ENCODE measurements at regions not wholly inside any gene's neighbourhood (a gene's known extent, or its start where the extent isn't known, plus 50 kb on each side); places are given as distances from the start of the nearest gene placed in this dataset.
"Not testable (repeated sequence)": the region's sequence is repeated elsewhere in the genome, so short reads cannot be mapped to it uniquely, and the experiment has no call there.

GRCh38 chr15:22616976-22617375, 158.3 kb downstream of the GOLGA6L22 start:
- H3K4me3 Mint-ChIP-seq; H3K27me3 Mint-ChIP-seq (ENCODE audit: low read depth in 3 of 3); H3K4me1 Mint-ChIP-seq; DNase-seq; H3K36me3 Mint-ChIP-seq; H3K27ac Mint-ChIP-seq; H3K9me3 Mint-ChIP-seq: not testable (repeated sequence)

GRCh38 chr15:22631789-22632188, 154.7 kb upstream of the NIPA1 start:
- H3K4me1 Mint-ChIP-seq; H3K27me3 Mint-ChIP-seq (ENCODE audit: low read depth in 3 of 3); H3K9me3 Mint-ChIP-seq; H3K4me3 Mint-ChIP-seq; H3K27ac Mint-ChIP-seq; DNase-seq; H3K36me3 Mint-ChIP-seq: not testable (repeated sequence)

DNA sequence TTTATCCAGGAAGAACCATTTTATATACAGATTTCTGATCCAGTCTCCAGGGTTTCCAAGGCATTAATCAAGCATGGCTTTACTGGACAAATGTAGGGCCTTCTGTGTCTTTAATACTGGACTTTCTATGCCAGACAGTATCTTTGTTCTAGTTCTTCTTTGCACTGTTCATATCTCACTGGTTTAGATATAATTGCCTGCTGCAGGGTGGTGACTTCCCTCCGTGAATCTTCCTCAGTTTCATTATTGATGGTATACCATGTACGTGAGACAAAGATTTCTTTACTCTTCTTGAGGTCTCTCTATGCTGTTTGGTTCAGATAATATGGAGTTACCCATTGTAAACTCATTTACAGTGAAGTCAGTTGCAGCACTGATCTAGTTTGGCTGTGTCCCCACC, 146.5 kb upstream of the NIPA1 start:
- H3K36me3 Mint-ChIP-seq; H3K27me3 Mint-ChIP-seq (ENCODE audit: low read depth in 3 of 3); H3K9me3 Mint-ChIP-seq; DNase-seq; H3K4me1 Mint-ChIP-seq; H3K27ac Mint-ChIP-seq; H3K4me3 Mint-ChIP-seq: not testable (repeated sequence)

DNA sequence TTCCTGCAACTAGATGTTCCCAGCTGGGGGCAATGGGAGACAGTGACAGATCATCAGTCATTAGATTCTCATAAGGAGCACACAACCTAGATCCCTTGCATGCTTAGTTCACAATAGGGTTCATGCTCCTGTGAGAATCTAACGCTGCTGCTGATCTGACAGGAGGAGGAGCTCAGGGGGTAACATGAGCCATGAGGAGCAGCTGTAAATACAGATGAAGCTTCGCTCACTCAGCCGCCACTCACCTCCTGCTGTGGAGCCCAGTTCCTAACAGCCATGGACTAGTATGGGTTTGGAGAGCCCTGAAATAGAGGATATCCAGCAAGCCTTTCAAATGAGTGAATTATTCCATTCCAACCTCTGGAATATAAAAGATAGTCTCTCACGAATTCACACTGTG, 137.0 kb upstream of the NIPA1 start:
- H3K27ac Mint-ChIP-seq; H3K27me3 Mint-ChIP-seq (ENCODE audit: low read depth in 3 of 3); H3K4me3 Mint-ChIP-seq; H3K9me3 Mint-ChIP-seq; H3K36me3 Mint-ChIP-seq; H3K4me1 Mint-ChIP-seq; DNase-seq: not testable (repeated sequence)

DNA sequence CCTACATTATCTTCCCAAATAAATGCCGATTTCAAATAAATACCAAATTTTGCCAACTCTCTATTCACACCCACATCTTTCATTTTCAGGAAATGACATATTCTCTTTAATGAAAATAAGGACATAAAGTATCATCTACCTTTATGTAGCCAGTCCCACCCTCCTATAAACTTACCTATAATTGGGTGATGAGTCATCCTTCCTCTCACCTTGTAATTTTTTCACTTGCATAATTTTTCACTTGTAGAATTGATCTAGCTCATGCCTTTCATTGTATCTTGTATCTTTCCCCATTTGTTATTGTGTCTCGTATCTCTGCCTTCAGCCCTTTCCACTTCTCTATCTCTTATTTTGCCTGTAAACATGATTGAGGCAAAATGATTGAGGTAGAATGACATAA, 135.3 kb upstream of the NIPA1 start:
- H3K27ac Mint-ChIP-seq; H3K9me3 Mint-ChIP-seq; DNase-seq; H3K4me1 Mint-ChIP-seq; H3K27me3 Mint-ChIP-seq (ENCODE audit: low read depth in 3 of 3); H3K4me3 Mint-ChIP-seq; H3K36me3 Mint-ChIP-seq: not testable (repeated sequence)

DNA sequence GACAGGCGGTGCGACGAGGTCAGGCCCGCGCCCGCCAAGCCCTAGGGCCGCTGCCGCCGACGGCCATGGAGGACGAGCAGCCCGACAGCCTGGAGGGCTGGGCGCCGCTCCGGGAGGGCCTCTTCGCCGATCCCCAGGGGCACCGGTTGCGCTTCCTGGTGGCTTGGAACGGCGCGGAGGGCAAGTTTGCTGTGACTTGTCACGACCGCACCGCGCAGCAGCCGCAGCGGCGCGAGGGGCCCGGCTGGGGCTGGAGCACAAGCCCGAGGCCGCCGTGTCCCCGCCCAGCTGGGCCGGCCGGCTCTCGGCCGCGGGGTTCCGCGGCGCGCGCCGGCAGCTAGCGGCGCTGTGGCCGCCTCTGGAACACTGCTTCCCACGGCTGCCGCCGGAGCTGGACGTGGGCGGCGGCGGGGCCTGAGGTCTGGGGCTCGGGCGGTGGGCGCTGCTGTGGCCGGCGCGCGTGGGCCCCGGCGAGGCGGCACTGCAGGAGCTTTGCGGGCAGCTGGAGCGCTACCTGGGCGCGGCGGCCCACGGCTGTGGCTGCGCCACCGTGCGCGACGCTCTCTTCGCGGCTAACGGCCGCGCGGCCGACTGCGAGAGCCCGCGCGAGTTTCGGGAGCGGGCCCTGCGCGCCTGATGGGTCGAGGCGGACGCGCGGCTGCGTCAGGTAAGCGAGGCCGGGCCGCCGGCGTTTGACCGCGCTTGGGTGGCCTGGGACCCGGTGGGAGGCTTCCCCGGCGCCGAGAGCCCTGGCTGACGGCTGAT, 122.0 kb upstream of the NIPA1 start:
- peaks cover 15 to 24% of the 10 kb centered on the region in 2 donors for H3K4me1 Mint-ChIP-seq
- H3K4me3 Mint-ChIP-seq, result peak overlapping the region; percentile 75 to 96 (median 89)
- H3K9me3 Mint-ChIP-seq; H3K36me3 Mint-ChIP-seq; H3K27me3 Mint-ChIP-seq (ENCODE audit: low read depth in 3 of 3): not testable (repeated sequence)
- H3K27ac Mint-ChIP-seq, result peak overlapping the region in 5 of 6 donors; percentile 87 to 97 (median 93)
- peak; percentile 67 to 74 (median 70) for DNase-seq

- not testable (repeated sequence) for H3K9me3 Mint-ChIP-seq; H3K36me3 Mint-ChIP-seq; H3K27me3 Mint-ChIP-seq (ENCODE audit: low read depth in 3 of 3)
- H3K4me1 Mint-ChIP-seq, result peaks cover 15 to 24% of the 10 kb centered on the region in 2 donors
- H3K4me3 Mint-ChIP-seq, result peak overlapping the region; percentile 85 to 96 (median 90)
- peak overlapping the region; percentile 82 to 97 (median 95) for H3K27ac Mint-ChIP-seq
- DNase-seq, result peak in 2 of 3 donors; percentile 43 to 48
Observed at GRCh38 chr15:22665059-22665702, 121.3 kb upstream of the NIPA1 start.

DNA sequence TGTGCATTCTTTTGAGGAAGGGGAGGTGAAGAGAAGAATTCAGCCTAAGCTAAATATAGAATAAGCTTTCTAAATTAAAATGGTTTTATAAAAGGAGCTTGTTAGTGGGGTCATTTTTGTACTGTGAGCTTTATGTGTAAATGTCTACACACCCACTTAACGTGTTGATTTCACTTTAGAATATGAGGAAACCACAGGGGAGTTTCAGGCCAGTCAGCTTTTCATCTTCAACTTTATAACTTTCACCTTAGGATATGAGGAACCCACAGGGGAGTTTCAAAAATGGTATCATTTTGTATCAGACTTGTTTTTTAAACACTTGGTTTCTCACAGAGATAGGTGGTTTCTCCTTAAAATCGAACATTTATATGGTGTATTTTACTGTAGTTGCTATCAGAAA, 120.7 kb upstream of the NIPA1 start:
- Mint-ChIP-seq H3K27ac (peak overlapping the region; percentile 82 to 97 (median 95)), H3K4me1 (peaks cover 15 to 24% of the 10 kb centered on the region in 2 donors), H3K4me3 (peak overlapping the region; percentile 85 to 96 (median 90))
- H3K36me3 Mint-ChIP-seq; H3K27me3 Mint-ChIP-seq (ENCODE audit: low read depth in 3 of 3); H3K9me3 Mint-ChIP-seq: not testable (repeated sequence)
- peak; percentile 53 to 63 (median 57) for DNase-seq

- H3K4me1 Mint-ChIP-seq; DNase-seq; H3K27me3 Mint-ChIP-seq (ENCODE audit: low read depth in 3 of 3): not testable (repeated sequence)
Observed at GRCh38 chr15:22684786-22685185, 101.7 kb upstream of the NIPA1 start.

DNA sequence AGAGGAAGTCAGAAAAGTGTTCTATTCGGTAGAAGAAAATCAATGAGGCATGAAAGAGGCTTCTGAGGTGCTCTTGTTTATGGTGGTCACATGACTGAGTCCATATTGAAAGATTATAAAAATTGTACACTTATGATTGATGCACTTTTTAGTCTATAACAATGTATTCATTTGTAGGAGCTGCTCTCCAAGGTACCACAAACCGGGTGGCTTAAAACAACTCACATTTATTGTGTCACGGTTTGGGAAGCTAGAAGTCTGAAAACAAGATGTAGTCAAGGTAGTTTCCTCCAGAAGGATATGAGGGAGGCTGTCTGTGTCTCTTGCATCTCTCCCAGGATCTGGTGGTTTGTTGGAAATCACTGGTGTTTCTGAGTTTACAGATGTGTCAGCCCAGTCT, 86.6 kb upstream of the NIPA1 start:
- DNase-seq; H3K9me3 Mint-ChIP-seq; H3K36me3 Mint-ChIP-seq; H3K27me3 Mint-ChIP-seq (ENCODE audit: low read depth in 3 of 3); H3K4me1 Mint-ChIP-seq; H3K27ac Mint-ChIP-seq; H3K4me3 Mint-ChIP-seq: not testable (repeated sequence)

More at GRCh38 chr15:22684786-22685185, 101.7 kb upstream of the NIPA1 start:
- peak overlapping the region in 1 of 6 donors; percentile 40 for H3K27ac Mint-ChIP-seq
- not testable (repeated sequence) for H3K4me3 Mint-ChIP-seq, H3K9me3 Mint-ChIP-seq
- H3K36me3 Mint-ChIP-seq, result peaks cover 3 to 18% (median 8%) of the 10 kb centered on the region in 3 donors

GRCh38 chr15:22710831-22711341, 75.6 kb upstream of the NIPA1 start:
- not testable (repeated sequence) for H3K27ac Mint-ChIP-seq; H3K36me3 Mint-ChIP-seq; H3K27me3 Mint-ChIP-seq (ENCODE audit: low read depth in 3 of 3); DNase-seq; H3K9me3 Mint-ChIP-seq; H3K4me3 Mint-ChIP-seq; H3K4me1 Mint-ChIP-seq

- not testable (repeated sequence) for H3K9me3 Mint-ChIP-seq, DNase-seq, H3K36me3 Mint-ChIP-seq, H3K27ac Mint-ChIP-seq, H3K4me1 Mint-ChIP-seq
- H3K27me3 Mint-ChIP-seq (ENCODE audit: low read depth in 3 of 3), result peaks cover 2 to 10% (median 8%) of the 10 kb centered on the region in 3 donors
- H3K4me3 Mint-ChIP-seq, result peak overlapping the region; percentile 46 to 69 (median 66)
Observed at GRCh38 chr15:22713933-22714332, 72.5 kb upstream of the NIPA1 start.

DNA sequence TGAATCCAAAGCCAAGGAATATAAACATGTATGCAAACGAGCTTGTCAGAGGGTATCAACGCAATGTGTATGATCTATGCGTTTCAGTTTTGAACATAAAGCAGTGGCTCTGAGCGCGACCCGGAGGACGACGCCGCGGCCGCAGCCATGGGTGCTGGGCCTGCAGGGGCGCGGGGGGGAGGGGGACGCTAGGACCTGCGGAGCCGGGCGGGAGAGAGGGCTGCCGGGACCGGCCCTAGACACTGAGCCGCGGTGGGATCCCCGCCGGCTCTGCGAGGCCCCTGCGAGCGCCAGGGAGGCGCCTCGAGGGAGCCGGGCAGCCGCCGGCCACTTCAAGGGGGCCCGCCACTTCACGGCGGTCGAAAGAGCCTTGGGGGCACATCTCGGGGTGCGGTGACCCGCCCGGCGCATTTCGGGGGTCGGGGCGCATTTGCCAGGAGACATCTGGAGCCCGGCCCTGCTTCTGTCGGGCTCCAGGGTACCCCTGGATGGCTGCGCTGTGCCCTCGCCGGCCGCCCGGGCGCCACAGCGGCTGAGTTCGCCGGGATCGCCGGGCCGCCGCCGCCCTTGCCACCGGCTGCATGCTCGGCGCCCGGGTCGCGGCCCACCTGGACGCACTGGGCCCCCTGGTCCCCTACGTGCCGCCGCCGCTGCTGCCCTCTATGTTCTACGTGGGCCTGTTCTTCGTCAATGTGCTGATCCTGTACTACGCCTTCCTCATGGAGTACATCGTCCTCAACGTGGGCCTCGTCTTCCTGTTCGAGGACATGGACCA, 71.9 kb upstream of the NIPA1 start:
- H3K27ac Mint-ChIP-seq, H3K4me1 Mint-ChIP-seq, H3K9me3 Mint-ChIP-seq, DNase-seq, H3K36me3 Mint-ChIP-seq: not testable (repeated sequence)
- H3K27me3 Mint-ChIP-seq (ENCODE audit: low read depth in 3 of 3), result peaks cover 2 to 10% (median 8%) of the 10 kb centered on the region in 3 donors
- peak overlapping the region; percentile 46 to 69 (median 66) for H3K4me3 Mint-ChIP-seq

Data from immature natural killer cell (primary cell).